NCI-H446 treated with DMSO at 0.1 percent for 48 hours (cell line): ENCODE measurements at regions not wholly inside any gene's neighbourhood (a gene's known extent, or its start where the extent isn't known, plus 50 kb on each side); places are given as distances from the start of the nearest gene placed in this dataset.
"Not testable (repeated sequence)": the region's sequence is repeated elsewhere in the genome, so short reads cannot be mapped to it uniquely, and the experiment has no call there.

Experiments used
- DNase-seq: peaks from one replicate; lab custom pipeline; 2025; lab: John Stamatoyannopoulos, UW

DNA sequence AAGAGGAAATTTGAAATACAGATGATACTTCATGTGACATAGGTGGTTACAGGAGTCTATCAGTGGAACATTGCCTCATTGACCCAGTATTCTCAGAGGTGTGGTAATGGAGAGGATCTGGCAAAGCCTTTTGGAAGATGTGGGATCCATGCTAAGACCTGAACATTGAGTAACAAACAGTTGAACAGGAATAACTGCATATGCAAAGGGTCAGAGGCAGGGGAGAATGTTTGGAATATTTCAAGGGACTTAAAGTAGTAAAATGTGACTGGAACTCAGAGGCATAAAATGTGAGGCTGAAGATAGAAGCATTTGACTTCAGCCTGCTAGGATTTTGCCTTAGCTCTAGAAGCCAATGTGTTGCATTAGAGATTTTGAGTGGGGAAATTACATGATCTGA lies 300.2 kb upstream of the ETAA1 start:
- no peak for DNase-seq

GRCh38 chr2:67103157-67103556 lies 294.0 kb upstream of the ETAA1 start:
- DNase-seq = no peak

DNA sequence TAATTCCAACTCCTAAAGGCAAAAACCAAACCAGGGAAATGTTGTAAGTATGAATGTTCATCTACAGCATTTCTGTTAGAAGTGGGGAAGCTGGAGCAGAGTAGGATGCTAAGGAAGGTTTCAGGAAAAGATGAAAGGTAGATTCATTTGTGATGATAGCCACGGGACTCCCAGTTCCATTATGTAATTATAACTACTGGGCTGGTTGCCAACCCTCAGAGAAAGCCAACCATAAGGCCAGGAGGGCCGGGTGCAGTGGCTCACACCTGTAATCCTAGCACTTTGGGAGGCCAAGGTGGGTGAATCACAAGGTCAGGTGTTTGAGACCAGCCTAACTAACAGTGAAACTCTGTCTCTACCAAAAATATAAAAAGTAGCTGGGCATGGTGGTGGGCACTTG lies 288.9 kb upstream of the ETAA1 start:
- DNase-seq = no peak

DNA sequence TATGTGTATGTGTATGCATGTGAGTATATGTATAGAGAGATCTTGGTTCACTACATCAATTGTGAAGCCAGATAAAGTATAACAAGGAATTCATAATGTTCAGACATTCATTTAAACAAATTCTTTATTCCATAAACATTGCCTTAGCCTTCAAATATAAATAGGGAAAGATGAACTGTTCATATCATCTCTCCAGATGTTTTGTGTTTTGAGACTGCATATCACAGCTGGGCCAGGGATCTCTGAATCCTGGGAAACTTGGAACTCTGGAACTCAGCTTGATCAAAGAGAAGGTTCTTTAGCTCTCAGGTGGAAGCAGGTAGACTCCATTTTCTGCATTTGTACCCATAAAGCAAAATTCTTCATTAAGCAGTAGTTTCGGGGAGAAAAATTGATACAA lies 272.6 kb upstream of the ETAA1 start:
- no peak for DNase-seq

DNA sequence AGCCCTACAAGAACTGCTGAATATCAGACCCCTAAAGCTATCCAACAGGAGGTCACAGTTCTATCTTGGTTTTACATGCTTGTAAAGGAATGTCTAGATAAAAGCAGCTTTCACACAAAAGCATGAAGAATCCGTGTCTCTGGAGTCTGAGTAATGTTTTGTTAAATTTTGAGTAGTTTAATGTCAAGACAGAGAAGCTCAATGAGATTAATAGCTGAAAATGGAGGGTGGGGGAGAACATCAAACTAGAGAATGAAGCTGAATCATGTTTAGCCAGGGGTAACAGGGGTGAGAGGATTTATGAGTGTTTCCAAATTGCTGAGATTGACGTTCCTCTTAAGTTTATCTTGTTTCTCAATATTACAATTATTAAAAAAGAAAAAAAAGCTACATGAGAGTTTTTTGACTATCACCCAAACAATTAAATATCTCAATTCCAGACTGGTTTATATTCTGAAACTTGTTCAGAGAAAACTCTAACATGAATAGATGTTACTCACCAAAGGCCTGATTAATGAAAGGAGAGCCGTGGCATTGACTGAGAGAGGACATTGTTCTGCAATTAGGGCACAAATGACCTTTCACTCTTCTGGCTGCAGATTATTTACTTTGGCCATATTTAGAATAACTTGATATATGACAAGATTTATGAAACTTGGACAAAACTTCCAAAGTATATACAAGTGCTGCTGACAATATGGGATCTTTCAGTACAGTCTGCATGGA lies 266.4 kb upstream of the ETAA1 start:
- DNase-seq = no peak

- DNase-seq = no peak
Observed at GRCh38 chr2:67131257-67131609, 265.9 kb upstream of the ETAA1 start.

DNA sequence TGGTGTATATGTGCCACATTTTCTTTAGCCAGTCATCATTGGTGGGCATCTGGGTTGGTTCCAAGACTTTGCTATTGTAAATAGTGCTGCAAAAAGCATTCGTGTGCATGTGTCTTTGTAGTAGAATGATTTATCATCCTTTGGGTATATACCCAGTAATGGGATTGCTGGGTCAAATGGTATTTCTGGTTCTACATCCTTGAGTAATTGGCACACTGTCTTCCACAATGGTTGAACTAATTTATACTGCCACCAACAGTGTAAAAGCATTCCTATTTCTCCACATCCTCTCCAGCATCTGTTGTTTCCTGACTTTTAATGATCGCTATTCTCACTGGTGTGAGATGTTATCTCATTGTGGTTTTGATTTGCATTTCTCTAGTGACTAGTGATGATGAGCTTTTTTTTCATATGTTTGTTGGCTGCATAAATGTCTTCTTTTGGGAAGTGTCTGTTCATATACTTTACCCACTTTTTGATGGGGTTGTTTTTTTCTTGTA lies 264.6 kb upstream of the ETAA1 start:
- DNase-seq = not testable (repeated sequence)

DNA sequence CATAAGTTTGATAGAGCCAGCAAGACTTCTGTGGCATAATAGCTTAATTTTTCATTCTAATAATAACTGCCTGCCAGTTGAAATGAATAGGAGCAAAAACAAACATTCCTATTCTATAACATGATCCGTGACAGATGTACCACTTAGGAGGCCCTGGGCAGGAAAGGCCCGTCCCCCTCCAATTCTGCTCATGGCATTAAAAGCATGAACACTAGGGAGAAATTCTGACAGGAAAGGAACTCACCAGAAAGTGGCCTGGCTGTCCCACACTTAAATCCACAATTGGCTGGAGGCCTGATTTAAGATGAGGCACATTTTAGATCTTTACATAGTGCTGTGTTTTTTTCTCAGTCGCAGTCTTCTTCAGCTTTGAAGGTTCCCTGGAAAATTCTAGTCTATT lies 261.9 kb upstream of the ETAA1 start:
- peak; percentile 32 for DNase-seq

GRCh38 chr2:67137699-67138098 lies 259.4 kb upstream of the ETAA1 start:
- no peak for DNase-seq

DNA sequence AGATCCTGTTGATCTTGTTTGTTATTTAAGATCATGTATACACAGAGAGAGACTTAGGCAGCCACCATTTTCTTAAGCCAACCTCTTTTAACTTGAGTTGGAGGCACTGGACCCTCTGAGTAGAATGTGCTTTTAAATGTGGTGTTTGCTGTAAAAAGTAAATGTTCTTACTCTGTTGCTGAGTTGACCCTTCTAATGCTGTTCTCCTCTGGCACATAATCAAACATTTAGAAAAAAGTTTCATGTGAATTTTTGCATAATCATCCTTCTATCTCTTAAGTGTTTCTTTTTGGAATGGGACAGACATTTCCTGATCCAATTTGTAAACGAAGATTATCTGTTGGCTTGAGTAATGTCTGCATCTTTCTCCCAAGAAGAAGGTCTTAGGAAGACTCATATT lies 255.1 kb upstream of the ETAA1 start:
- no peak for DNase-seq

DNA sequence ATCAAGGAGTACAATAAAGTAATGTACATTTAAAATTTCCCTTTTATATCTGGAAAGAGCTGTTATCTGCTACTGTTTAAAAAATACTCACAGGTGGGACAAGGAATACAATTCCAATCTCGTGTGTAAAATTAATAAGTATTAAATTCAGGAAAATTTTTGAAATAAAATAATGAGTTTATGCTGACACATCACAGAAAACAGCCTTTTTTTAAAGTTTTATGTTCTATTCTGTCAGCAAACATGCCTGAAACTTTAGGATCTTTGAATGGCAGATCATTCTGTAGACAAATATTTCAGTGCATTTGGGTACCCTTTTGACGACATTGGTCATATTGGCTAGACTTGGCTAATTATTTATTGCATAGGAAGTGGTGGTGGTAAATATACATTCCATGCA lies 254.4 kb upstream of the ETAA1 start:
- no peak for DNase-seq

- no peak for DNase-seq
Observed at GRCh38 chr2:67145851-67146250, 251.3 kb upstream of the ETAA1 start.

DNA sequence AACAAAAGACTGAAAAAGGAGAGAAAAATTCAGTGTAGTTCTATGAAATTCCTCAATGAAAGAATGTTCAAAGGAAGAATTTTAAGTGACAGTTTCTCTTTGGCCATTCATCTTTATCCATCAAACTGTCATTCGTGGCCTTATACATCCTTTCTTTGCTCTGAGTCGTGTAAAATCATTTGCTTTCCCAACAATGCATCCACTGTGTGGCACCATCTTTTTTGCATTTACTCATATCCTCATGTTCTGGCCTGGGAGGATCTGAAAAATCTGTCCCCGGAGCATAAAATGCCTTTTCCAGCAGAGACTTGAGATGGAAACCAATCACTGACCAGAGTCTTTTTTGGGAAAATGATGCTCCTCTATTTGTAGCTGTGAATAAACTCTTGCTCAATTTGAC lies 240.3 kb upstream of the ETAA1 start:
- DNase-seq = no peak

- no peak for DNase-seq
Observed at GRCh38 chr2:67158718-67159117, 238.4 kb upstream of the ETAA1 start.

DNA sequence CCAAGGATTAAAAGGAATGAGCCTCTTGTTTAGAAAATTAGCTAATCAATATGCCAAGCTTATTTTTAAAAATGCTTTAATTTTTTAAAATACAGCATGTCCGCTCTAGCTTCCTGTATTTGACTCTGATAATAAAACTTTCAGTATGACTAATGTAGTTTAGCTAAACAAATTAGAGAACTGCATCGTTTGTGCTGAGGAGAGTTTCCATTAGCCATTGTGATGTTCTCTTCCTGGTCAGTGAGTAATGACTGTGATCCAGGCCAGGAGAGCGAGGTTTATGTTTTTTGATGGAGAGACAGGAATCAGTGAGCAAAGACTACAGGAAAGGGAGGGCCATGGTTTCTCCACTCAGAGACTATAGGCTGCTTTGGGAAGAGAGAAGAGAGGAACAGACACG lies 237.2 kb upstream of the ETAA1 start:
- DNase-seq = no peak

GRCh38 chr2:67164771-67165522 lies 232.2 kb upstream of the ETAA1 start:
- no peak for DNase-seq

- DNase-seq = no peak
Observed at GRCh38 chr2:67165523-67165990, 231.6 kb upstream of the ETAA1 start.

DNA sequence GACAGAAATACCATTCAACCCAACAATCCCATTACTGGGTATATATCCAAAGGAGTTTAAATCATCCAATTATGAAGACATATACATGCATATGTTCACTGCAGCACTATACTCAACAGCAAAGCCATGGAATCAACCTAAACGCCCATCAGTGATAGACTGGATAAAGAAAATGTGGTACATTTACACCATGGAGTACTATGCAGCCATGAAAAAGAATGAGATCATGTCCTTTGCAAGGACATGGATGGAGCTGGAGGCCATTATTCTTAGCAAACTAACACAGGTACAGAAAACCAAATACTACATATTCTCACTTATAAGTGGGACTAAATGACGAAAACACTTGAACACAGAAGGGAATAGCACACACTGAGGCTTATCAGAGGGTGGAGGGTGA lies 230.6 kb upstream of the ETAA1 start:
- DNase-seq = not testable (repeated sequence)

DNA sequence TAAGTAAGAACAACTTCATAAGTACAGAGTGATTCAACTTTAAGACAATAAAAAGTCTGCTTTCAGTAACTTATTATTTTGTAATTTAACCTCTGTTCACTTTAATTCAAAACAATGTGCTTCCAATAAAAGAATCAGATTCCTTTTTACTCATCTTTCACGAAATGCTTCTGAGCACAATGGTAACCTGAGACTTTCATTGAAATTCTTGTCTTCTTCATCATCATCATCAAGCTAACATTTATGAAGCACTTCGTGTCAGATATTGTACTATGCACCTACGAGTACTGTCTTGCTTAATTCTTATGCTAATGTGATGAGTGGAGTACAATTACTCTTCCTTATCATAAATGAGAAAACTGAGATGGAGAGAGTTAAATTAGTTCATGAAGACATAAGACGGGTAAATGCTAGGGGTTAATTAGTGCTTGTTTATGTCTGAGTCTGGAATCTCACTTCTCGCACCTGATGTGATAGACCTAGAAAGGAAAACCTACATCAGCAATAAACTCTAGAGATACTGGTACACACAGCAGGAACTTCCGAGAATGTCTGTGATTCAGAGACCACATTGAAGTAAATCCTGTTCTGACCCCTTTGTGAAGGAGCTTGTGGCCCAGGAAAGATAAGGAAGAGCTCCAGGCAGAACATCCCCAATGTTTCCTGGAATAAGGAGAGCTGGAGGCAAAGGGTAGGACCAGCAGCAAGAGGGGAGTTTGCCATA lies 227.6 kb upstream of the ETAA1 start:
- no peak for DNase-seq

DNA sequence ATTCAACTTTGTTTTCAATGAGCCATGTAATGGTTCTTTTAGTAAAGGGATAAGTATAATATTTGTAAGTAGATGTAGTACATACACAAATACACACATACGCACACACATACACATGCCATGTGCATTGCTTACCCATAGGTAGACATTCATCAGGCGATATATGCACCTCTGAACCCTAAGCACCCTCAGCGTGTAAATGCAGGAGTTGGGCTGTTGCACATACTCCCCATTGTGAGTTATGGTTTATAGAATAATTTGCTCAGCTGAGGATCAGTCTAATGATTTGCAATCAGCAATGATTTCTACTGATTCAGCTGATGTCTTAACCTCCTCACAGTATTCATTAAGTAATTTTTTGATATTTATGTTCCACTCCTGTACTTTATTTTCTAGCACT lies 217.6 kb upstream of the ETAA1 start:
- DNase-seq = no peak

- no peak for DNase-seq
Observed at GRCh38 chr2:67180841-67181240, 216.3 kb upstream of the ETAA1 start.

- DNase-seq = no peak
Observed at GRCh38 chr2:67182884-67183283, 214.2 kb upstream of the ETAA1 start.

DNA sequence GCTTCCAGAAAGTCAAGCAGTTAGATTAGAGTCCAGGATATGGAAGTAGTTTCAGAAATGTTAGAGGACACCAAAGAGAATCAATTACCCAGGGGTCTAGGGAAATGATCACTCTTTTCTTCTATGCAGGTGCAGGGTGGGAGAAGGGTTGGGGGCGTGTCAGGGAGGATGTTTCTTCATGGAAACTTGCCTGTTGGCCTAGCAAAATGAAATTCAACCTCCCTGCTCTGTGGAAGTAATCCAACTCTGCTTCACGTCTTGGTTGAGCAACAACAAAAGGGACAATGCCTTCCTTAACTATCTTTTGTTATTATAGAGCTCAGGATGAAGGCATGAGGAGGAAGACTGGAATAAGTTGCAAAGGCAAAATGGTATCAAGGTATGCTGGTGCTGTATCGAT lies 210.8 kb upstream of the ETAA1 start:
- DNase-seq = no peak
